HepG2 (cell line): ENCODE measurements at regions not wholly inside any gene's neighbourhood (a gene's known extent, or its start where the extent isn't known, plus 50 kb on each side); places are given as distances from the start of the nearest gene placed in this dataset.

Experiments used
- ATAC-seq: fragments of 200-7000 bp; cut with Tn5 transposase; 3 replicates; pipeline ENCODE4 v1.9.1; 2020; ENCODE audit warnings: mild to moderate bottlenecking, moderate library complexity
- BruUV-seq: library from RNA; stranded (reverse); fragments of 400-500 nt; replicated peaks from 2 replicates; lab custom pipeline; 2021; lab: Mats Ljungman, UMichigan
- CTCF ChIA-PET: fragments of 300-600 bp; formaldehyde crosslinking; extraction: SDS; loops from one replicate; lab custom pipeline; 2021; ENCODE audit warnings: low total read pairs, inconsistent platforms, low intra/inter-chr PET ratio; lab: Yijun Ruan, JAX
- POLR2A ChIA-PET: fragments of 350-600 bp; sonication (Branson Sonifier 250); formaldehyde crosslinking; loops from one replicate; lab custom pipeline; 2020; ENCODE audit warnings: antibody characterized with exemption, inconsistent platforms; lab: Yijun Ruan, JAX
- DNase-seq: peaks from one replicate; pipeline ENCODE4 v3.0.0-alpha.2; 2015; ENCODE audit warnings: low spot score
- FAIRE-seq: peaks from 3 replicates; lab custom pipeline; 2011; peaks lifted over from hg19 to GRCh38; lab: Jason Lieb, UNC
- H2AFZ ChIP-seq: one replicate; pipeline ENCODE4 v1.6.1; 2011; ENCODE audit warnings: low read length, inconsistent platforms
- H3K27ac ChIP-seq: fragments of 300-600 bp; 3 replicates; pipeline ENCODE4 v1.8.0; 2011; ENCODE audit warnings: mixed run types, mild to moderate bottlenecking, mixed read lengths, low read length, inconsistent platforms; ENCODE audit not compliant: insufficient read depth; ENCODE audit errors: extremely low read length
- H3K27me3 ChIP-seq, 2 experiments: fragments of 200-600 bp in 1 of 2; 2 replicates in 1 of 2; 3 replicates in 1 of 2; pipeline versions ENCODE4 v1.6.0 to v1.8.0; 2011; ENCODE audit warnings: low read length in 2 of 2, mild to moderate bottlenecking in 2 of 2, moderate library complexity in 2 of 2, inconsistent platforms in 1 of 2; ENCODE audit not compliant: insufficient read depth in 2 of 2, control insufficient read depth in 1 of 2
- H3K36me3 ChIP-seq, 2 experiments: fragments of 200-600 bp in 1 of 2; replicated peaks in 1 of 2; 2 replicates in 1 of 2; 3 replicates in 1 of 2; pipeline versions ENCODE4 v1.5.1 to v1.8.0; 2011; ENCODE audit warnings: low read length in 2 of 2, inconsistent platforms in 1 of 2; ENCODE audit not compliant: insufficient read depth in 2 of 2, control insufficient read depth in 1 of 2
- H3K4me1 ChIP-seq: 2 replicates; pipeline ENCODE4 v1.5.1; 2012; ENCODE audit warnings: low read length, inconsistent platforms; ENCODE audit not compliant: insufficient read depth
- H3K4me2 ChIP-seq: 2 replicates; pipeline ENCODE4 v1.6.0; 2011; ENCODE audit warnings: low read depth, low read length, inconsistent platforms
- H3K4me3 ChIP-seq, 3 experiments: fragments of 200-600 bp in 1 of 3; sonication (generic), shearing (Covaris generic) in 1 of 3; replicated peaks in 1 of 3; 2 replicates each; pipeline ENCODE4 v1.5.1; 2011 to 2016; ENCODE audit warnings: low read length in 3 of 3, inconsistent platforms in 2 of 3, low read depth in 2 of 3, mild to moderate bottlenecking in 2 of 3, control low read depth in 1 of 3, mixed read lengths in 1 of 3; ENCODE audit not compliant: insufficient read depth in 1 of 3
- H3K79me2 ChIP-seq: one replicate; pipeline ENCODE4 v1.6.1; 2011; ENCODE audit warnings: low read length, inconsistent platforms; ENCODE audit not compliant: insufficient read depth
- H3K9ac ChIP-seq: 2 replicates; pipeline ENCODE4 v1.6.0; 2011; ENCODE audit warnings: mild to moderate bottlenecking, low read depth, low read length, inconsistent platforms; ENCODE audit not compliant: insufficient read depth
- H3K9me3 ChIP-seq: 2 replicates; pipeline ENCODE4 v1.5.1; 2012; ENCODE audit warnings: mild to moderate bottlenecking, low read length
- H4K20me1 ChIP-seq: 2 replicates; pipeline ENCODE4 v1.6.0; 2011; ENCODE audit warnings: inconsistent platforms, mild to moderate bottlenecking, low read length, moderate library complexity; ENCODE audit not compliant: insufficient read depth
- CHD4 ChIP-seq: fragments of 200-600 bp; sonication (generic); IDR thresholded peaks from 2 replicates; pipeline ENCODE4 v1.7.0; 2017; ENCODE audit warnings: mild to moderate bottlenecking, low read length, borderline replicate concordance
- CTCF ChIP-seq: sonication (generic); formaldehyde crosslinking; IDR thresholded peaks from 2 replicates; pipeline ENCODE4 v1.5.0; 2020; ENCODE audit warnings: mild to moderate bottlenecking, missing genetic modification reagents, moderate library complexity
- EP300 ChIP-seq, 3 experiments: sonication (generic) in 1 of 3; formaldehyde crosslinking in 1 of 3; IDR thresholded peaks; 2 replicates each; pipeline versions ENCODE4 v1.5.1 to v1.6.1; 2011 to 2020; ENCODE audit warnings: low read depth in 2 of 3, low read length in 2 of 3, borderline replicate concordance in 1 of 3, improper control_type of control experiment in 1 of 3, mild to moderate bottlenecking in 1 of 3, missing genetic modification reagents in 1 of 3, moderate library complexity in 1 of 3
- GTF2F1 ChIP-seq: fragments of 150-350 bp; IDR thresholded peaks from 2 replicates; pipeline ENCODE4 v1.6.1; 2014; ENCODE audit warnings: low read length
- HHEX ChIP-seq: IDR thresholded peaks from 2 replicates; pipeline ENCODE4 v1.6.1; 2016; ENCODE audit warnings: control low read depth
- KDM2A ChIP-seq: sonication (generic); formaldehyde crosslinking; IDR thresholded peaks from 2 replicates; pipeline ENCODE4 v1.4.0; 2020; ENCODE audit warnings: low read depth, missing genetic modification reagents, borderline replicate concordance
- PAX8 ChIP-seq: sonication (generic); formaldehyde crosslinking; IDR thresholded peaks from 2 replicates; pipeline ENCODE4 v1.8.0; 2022; ENCODE audit warnings: mild to moderate bottlenecking, missing genetic modification reagents, borderline replicate concordance
- PAXIP1 ChIP-seq: sonication (generic); formaldehyde crosslinking; conservative IDR thresholded peaks from 2 replicates; pipeline ENCODE4 v1.4.0; 2020; ENCODE audit warnings: mild to moderate bottlenecking, missing genetic modification reagents, moderate library complexity
- RARA ChIP-seq: IDR thresholded peaks from 2 replicates; pipeline ENCODE4 v1.6.1; 2016; ENCODE audit warnings: missing genetic modification reagents, missing compliant biosample characterization
- RXRB ChIP-seq: IDR thresholded peaks from 2 replicates; pipeline ENCODE4 v1.6.1; 2016; ENCODE audit warnings: borderline replicate concordance, missing genetic modification reagents, missing compliant biosample characterization
- SOX6 ChIP-seq, 2 experiments: fragments of 450-650 bp in 1 of 2; sonication (generic) in 1 of 2; formaldehyde crosslinking in 1 of 2; IDR thresholded peaks; 2 replicates each; pipeline versions ENCODE4 v1.4.0 to v1.6.1; 2017 to 2020; ENCODE audit warnings: antibody characterized with exemption in 1 of 2, mild to moderate bottlenecking in 1 of 2, missing genetic modification reagents in 1 of 2
- ZFP36L1 ChIP-seq: sonication (generic); formaldehyde crosslinking; IDR thresholded peaks from 2 replicates; pipeline ENCODE4 v1.8.0; 2022; ENCODE audit warnings: mild to moderate bottlenecking, missing genetic modification reagents, moderate library complexity
- ZNF674 ChIP-seq: sonication (generic); formaldehyde crosslinking; IDR thresholded peaks from 2 replicates; pipeline ENCODE4 v1.5.0; 2020; ENCODE audit warnings: low read depth, mild to moderate bottlenecking, missing genetic modification reagents
- WGBS: methylation state at CpG from one replicate; pipeline ENCODE4 v1.1.6; 2017; ENCODE audit warnings: low lambda C conversion rate; 5-methylcytosine and 5-hydroxymethylcytosine counted together
- in situ Hi-C: cut with HindIII; loops from 2 replicates; pipeline ENCODE4 v1.10.0; 2017; ENCODE audit warnings: low pct_unique_long_range_greater_than_20kb; ENCODE audit not compliant: extremely low pct_ligation_motif_present
- intact Hi-C: fragments of 100-400 bp; cut with micrococcal nuclease; formaldehyde crosslinking; loops from one replicate; pipeline ENCODE4 v1.10.0; 2022; ENCODE audit not compliant: unreplicated experiment

GRCh38 chr16:51071326-51071725, 79.7 kb downstream of the SALL1 start:
- 63% methylated on average over 9 of the region's 9 CpGs for WGBS
- CTCF ChIA-PET: no interaction called here
- Histone ChIP-seq H3K4me1 (peaks cover 12% of the 10 kb centered on the region), H3K4me3 (no peak overlapping the region), H3K4me2 (no peak overlapping the region), H4K20me1 (no peaks in the 10 kb centered on the region), H3K27ac (no peak overlapping the region), H3K79me2 (no peaks in the 10 kb centered on the region), H3K27me3 (no peaks in the 10 kb centered on the region; a peak in 1 of 5 replicates), H3K9me3 (no peaks in the 10 kb centered on the region), H3K36me3 (no peaks in the 10 kb centered on the region), H2AFZ (no peak overlapping the region), H3K9ac (no peak overlapping the region)
- intact Hi-C loops: no loop called here
- no peak for FAIRE-seq
- peak; percentile 25; the same call in 1 of the 3 replicates for ATAC-seq
- BruUV-seq: no TSS peak
- DNase-seq: no peak
- in situ Hi-C loops: no loop called here
- POLR2A ChIA-PET: no interaction called here
- TF ChIP-seq CHD4 (no peak), KDM2A (CRISPR knock-in tag) (no peak), RXRB (no peak), CTCF (CRISPR knock-in tag) (no peak), ZNF674 (no peak), GTF2F1 (no peak)
- TF ChIP-seq, all 625 proteins: peak for 0

GRCh38 chr16:51067352-51067751, 83.7 kb downstream of the SALL1 start:
- H3K4me3 ChIP-seq: no peak overlapping the region
- ATAC-seq: peak; percentile 45
- no peak overlapping the region for H2AFZ ChIP-seq
- H3K27me3 ChIP-seq: no peaks in the 10 kb centered on the region; a peak in 1 of 5 replicates
- no peaks in the 10 kb centered on the region for H3K79me2 ChIP-seq
- H3K36me3 ChIP-seq: no peaks in the 10 kb centered on the region
- no peak overlapping the region for H3K9ac ChIP-seq
- no peak for DNase-seq
- 0 out of 2 replicates have a peak overlapping the region, but pooled peaks have one; percentile 13 for H3K4me2 ChIP-seq
- no peaks in the 10 kb centered on the region for H3K9me3 ChIP-seq
- H4K20me1 ChIP-seq: no peaks in the 10 kb centered on the region
- 25% methylated on average over 7 of the region's 7 CpGs for WGBS
- intact Hi-C loops (no loop called here), in situ Hi-C loops (no loop called here)
- POLR2A ChIA-PET: interaction anchor here (1.0 to 1.4 kb wide), 2 partner anchors 43 to 53 kb away, joined by 3 to 5 read pairs; no protein-coding TSS in a partner anchor
- peaks cover 19% of the 10 kb centered on the region for H3K4me1 ChIP-seq
- CTCF ChIA-PET: no interaction called here
- H3K27ac ChIP-seq: no peak overlapping the region
- no peak for FAIRE-seq
- BruUV-seq: no TSS peak
- TF ChIP-seq HHEX (CRISPR knock-in tag) (0 out of 2 replicates have a peak, but pooled peaks have one; percentile 17), EP300 (IDR thresholded peaks at IDR 0.05; ENCODE audit: low read depth in 2 of 2, low read length in 2 of 2) (peak in 1 of 2 experiments; percentile 27; a peak in 1 of 4 replicates), EP300 (CRISPR knock-in tag; IDR thresholded peaks at IDR 0.05; ENCODE audit: borderline replicate concordance) (no peak), ZFP36L1 (CRISPR knock-in tag) (no peak), SOX6 (IDR thresholded peaks at IDR 0.05) (no peak), SOX6 (CRISPR knock-in tag; IDR thresholded peaks at IDR 0.05) (peak; percentile 56; the same call in 1 of the 2 replicates), PAXIP1 (CRISPR knock-in tag) (0 out of 2 replicates have a peak, but pooled peaks have one; percentile 24), PAX8 (CRISPR knock-in tag) (no peak), RARA (CRISPR knock-in tag) (0 out of 2 replicates have a peak, but pooled peaks have one; percentile 28)
